ENCODE measurements at regions not wholly inside any gene's neighbourhood (a gene's known extent, or its start where the extent isn't known, plus 50 kb on each side); places are given as distances from the start of the nearest gene placed in this dataset.
A peak's percentile ranks its signal among the peaks of the same experiment; 100 is the strongest.

GRCh38 chr19:28242317-28242927, 970.5 kb downstream of the UQCRFS1 start:
- TF ChIP-seq CTCF (IDR thresholded peaks at IDR 0.05) (peak; percentile 18 to 45 (median 30)), POLR2A (IDR thresholded peaks at IDR 0.05) (no peak)
- Histone ChIP-seq H3K4me3 (no peak overlapping the region), H3K27ac (no peak overlapping the region), H3K9me3 (replicated peaks in 1 of 3) (no peaks in the 10 kb centered on the region), H3K36me3 (replicated peaks in 1 of 2) (no peaks in the 10 kb centered on the region), H3K4me1 (replicated peaks in 1 of 2) (peaks cover 0 to 4% of the 10 kb centered on the region in 2 donors), H3K27me3 (no peaks in the 10 kb centered on the region)
- DNase-seq = peak in 3 of 7 donors; percentile 16 to 33 (median 26)
- intact Hi-C loops (cut with DNase I) = no loop called here
- WGBS, 4 donors = 43 to 51% (median 47%) methylated on average over 7 of the region's 7 CpGs

- Histone ChIP-seq H3K4me1 (replicated peaks in 1 of 2) (peaks cover 0 to 4% of the 10 kb centered on the region in 2 donors), H3K4me3 (no peak overlapping the region), H3K27ac (no peak overlapping the region), H3K27me3 (peaks cover 11% of the 10 kb centered on the region), H3K9me3 (replicated peaks in 1 of 3) (no peaks in the 10 kb centered on the region), H3K36me3 (replicated peaks in 1 of 2) (no peaks in the 10 kb centered on the region)
- no peak for TF ChIP-seq CTCF (IDR thresholded peaks at IDR 0.05)
- no peak for TF ChIP-seq POLR2A (IDR thresholded peaks at IDR 0.05)
- intact Hi-C loops (cut with DNase I) = no loop called here
- WGBS, 4 donors = 31 to 62% (median 54%) methylated on average over 5 of the region's 5 CpGs
- DNase-seq = no peak
Measured at GRCh38 chr19:28239270-28239669, 973.7 kb downstream of the UQCRFS1 start.

GRCh38 chr19:28238270-28238820, 974.6 kb downstream of the UQCRFS1 start:
- Histone ChIP-seq H3K4me3 (no peak overlapping the region), H3K4me1 (replicated peaks in 1 of 2) (peaks cover 0 to 4% of the 10 kb centered on the region in 2 donors), H3K36me3 (replicated peaks in 1 of 2) (no peaks in the 10 kb centered on the region), H3K27me3 (peaks cover 11% of the 10 kb centered on the region), H3K9me3 (replicated peaks in 1 of 3) (no peaks in the 10 kb centered on the region), H3K27ac (no peak overlapping the region)
- DNase-seq = no peak
- TF ChIP-seq CTCF (IDR thresholded peaks at IDR 0.05) (no peak), POLR2A (IDR thresholded peaks at IDR 0.05) (no peak)
- intact Hi-C loops (cut with DNase I) = no loop called here

- no peak for DNase-seq
- 34 to 74% (median 50%) methylated on average over 1 to 4 of the region's 4 CpGs for WGBS, 4 donors
- Histone ChIP-seq H3K9me3 (replicated peaks in 1 of 3) (no peaks in the 10 kb centered on the region), H3K4me3 (no peak overlapping the region), H3K27me3 (peaks cover 11% of the 10 kb centered on the region), H3K27ac (no peak overlapping the region), H3K4me1 (replicated peaks in 1 of 2) (peaks cover 0 to under 1% of the 10 kb centered on the region in 2 donors), H3K36me3 (replicated peaks in 1 of 2) (no peaks in the 10 kb centered on the region)
- intact Hi-C loops (cut with DNase I) = no loop called here
- TF ChIP-seq CTCF (IDR thresholded peaks at IDR 0.05) (no peak), POLR2A (IDR thresholded peaks at IDR 0.05) (no peak)
Measured at GRCh38 chr19:28235606-28236125, 977.3 kb downstream of the UQCRFS1 start.
